H9 (cell line): ENCODE measurements at regions not wholly inside any gene's neighbourhood (a gene's known extent, or its start where the extent isn't known, plus 50 kb on each side); places are given as distances from the start of the nearest gene placed in this dataset.

Experiments used
- DNase-seq: peaks from one replicate; pipeline ENCODE4 v3.0.0-alpha.2; 2017
- H2AFZ ChIP-seq: one replicate; pipeline ENCODE4 v1.6.1; 2013; ENCODE audit warnings: mild to moderate bottlenecking, low read length, control low read depth, moderate library complexity
- H2AK5ac ChIP-seq: 2 replicates; pipeline ENCODE4 v1.6.1; 2013; ENCODE audit warnings: low read length, control low read depth, mixed read lengths; ENCODE audit not compliant: insufficient read length
- H2BK120ac ChIP-seq: one replicate; pipeline ENCODE4 v1.6.1; 2013; ENCODE audit warnings: low read depth, mild to moderate bottlenecking, low read length, control low read depth, inconsistent platforms; ENCODE audit not compliant: poor library complexity, severe bottlenecking
- H2BK12ac ChIP-seq: 2 replicates; pipeline ENCODE4 v1.6.1; 2013; ENCODE audit warnings: low read length, control low read depth, mixed read lengths, low read depth; ENCODE audit not compliant: insufficient read length
- H2BK15ac ChIP-seq: 2 replicates; pipeline ENCODE4 v1.6.1; 2013; ENCODE audit warnings: low read depth, low read length, control low read depth
- H2BK20ac ChIP-seq: one replicate; pipeline ENCODE4 v1.6.1; 2013; ENCODE audit warnings: low read depth, mild to moderate bottlenecking, low read length, control low read depth, inconsistent platforms; ENCODE audit not compliant: poor library complexity, severe bottlenecking
- H2BK5ac ChIP-seq: 2 replicates; pipeline ENCODE4 v1.6.1; 2013; ENCODE audit warnings: low read length, control low read depth, mixed read lengths; ENCODE audit not compliant: insufficient read length
- H3K14ac ChIP-seq: 2 replicates; pipeline ENCODE4 v1.6.1; 2013; ENCODE audit warnings: low read length, control low read depth; ENCODE audit not compliant: insufficient read depth
- H3K18ac ChIP-seq: 2 replicates; pipeline ENCODE4 v1.6.1; 2013; ENCODE audit warnings: low read depth, mild to moderate bottlenecking, mixed read lengths, low read length, control low read depth; ENCODE audit not compliant: insufficient read length
- H3K23ac ChIP-seq: 2 replicates; pipeline ENCODE4 v1.6.1; 2013; ENCODE audit warnings: low read length, control low read depth, mixed read lengths, low read depth; ENCODE audit not compliant: insufficient read length
- H3K23me2 ChIP-seq: 2 replicates; pipeline ENCODE4 v1.6.1; 2013; ENCODE audit warnings: low read depth, mild to moderate bottlenecking, mixed read lengths, low read length, control low read depth; ENCODE audit not compliant: insufficient read length, poor library complexity, severe bottlenecking
- H3K27ac ChIP-seq: 2 replicates; pipeline ENCODE4 v1.5.1; 2013; ENCODE audit warnings: low read length, control low read depth, mixed read lengths, low read depth; ENCODE audit not compliant: insufficient read length
- H3K27me3 ChIP-seq: 2 replicates; pipeline ENCODE4 v1.6.1; 2013; ENCODE audit warnings: low read length, control low read depth, inconsistent platforms; ENCODE audit not compliant: insufficient read depth
- H3K4ac ChIP-seq: 2 replicates; pipeline ENCODE4 v1.6.1; 2013; ENCODE audit warnings: low read depth, mild to moderate bottlenecking, control low read depth, inconsistent platforms, low read length, moderate library complexity
- H3K4me1 ChIP-seq: 2 replicates; pipeline ENCODE4 v1.6.1; 2013; ENCODE audit warnings: low read length, control low read depth, inconsistent platforms; ENCODE audit not compliant: insufficient read depth
- H3K4me2 ChIP-seq: 2 replicates; pipeline ENCODE4 v1.6.1; 2013; ENCODE audit warnings: low read length, control low read depth, mixed read lengths; ENCODE audit not compliant: insufficient read length, insufficient read depth
- H3K56ac ChIP-seq: 2 replicates; pipeline ENCODE4 v1.6.1; 2013; ENCODE audit warnings: low read depth, mild to moderate bottlenecking, mixed read lengths, low read length, control low read depth; ENCODE audit not compliant: insufficient read length
- H3K79me1 ChIP-seq: 2 replicates; pipeline ENCODE4 v1.6.1; 2013; ENCODE audit warnings: low read depth, mild to moderate bottlenecking, moderate library complexity, low read length, control low read depth, inconsistent platforms; ENCODE audit not compliant: insufficient read depth, poor library complexity, severe bottlenecking
- H3K79me2 ChIP-seq: 2 replicates; pipeline ENCODE4 v1.6.1; 2013; ENCODE audit warnings: low read length, control low read depth, inconsistent platforms; ENCODE audit not compliant: insufficient read depth
- H3K9ac ChIP-seq: 2 replicates; pipeline ENCODE4 v1.6.1; 2013; ENCODE audit warnings: low read length, control low read depth, mixed read lengths; ENCODE audit not compliant: insufficient read length; ENCODE audit errors: extremely low read depth
- H3K9me3 ChIP-seq: one replicate; pipeline ENCODE4 v1.6.1; 2013; ENCODE audit warnings: low read depth, low read length, inconsistent platforms; ENCODE audit not compliant: control insufficient read depth
- H3T11ph ChIP-seq: one replicate; pipeline ENCODE4 v1.6.1; 2013; ENCODE audit warnings: mild to moderate bottlenecking, low read length, control low read depth, inconsistent platforms
- H4K20me1 ChIP-seq: one replicate; pipeline ENCODE4 v1.6.1; 2013; ENCODE audit not compliant: control insufficient read depth, insufficient read length, insufficient read depth
- H4K5ac ChIP-seq: 2 replicates; pipeline ENCODE4 v1.6.1; 2013; ENCODE audit warnings: low read depth, mild to moderate bottlenecking, mixed read lengths, low read length, control low read depth; ENCODE audit not compliant: insufficient read length
- H4K8ac ChIP-seq: replicated peaks from 2 replicates; pipeline ENCODE4 v1.6.1; 2013; ENCODE audit warnings: low read length, control low read depth, mixed read lengths, low read depth; ENCODE audit not compliant: insufficient read length
- H4K91ac ChIP-seq: 2 replicates; pipeline ENCODE4 v1.6.1; 2013; ENCODE audit warnings: low read depth, mild to moderate bottlenecking, moderate library complexity, mixed read lengths, low read length, control low read depth; ENCODE audit not compliant: insufficient read length
- H3K27ac Mint-ChIP-seq, 3 experiments: 2 replicates in 2 of 3; 3 replicates in 1 of 3; pipeline ENCODE4 v1.8.0; 2020 to 2021; ENCODE audit warnings: mixed read lengths in 3 of 3, mild to moderate bottlenecking in 1 of 3, moderate library complexity in 1 of 3
- H3K27me3 Mint-ChIP-seq: 2 replicates; pipeline ENCODE4 v1.8.0; 2021; ENCODE audit warnings: low read depth, mild to moderate bottlenecking, moderate library complexity, mixed read lengths
- H3K36me3 Mint-ChIP-seq, 3 experiments: 2 replicates in 2 of 3; 3 replicates in 1 of 3; pipeline ENCODE4 v1.8.0; 2020 to 2021; ENCODE audit warnings: low read depth in 3 of 3, mixed read lengths in 3 of 3; ENCODE audit not compliant: insufficient read depth in 1 of 3
- H3K4me1 Mint-ChIP-seq, 2 experiments: 2 replicates each; pipeline ENCODE4 v1.8.0; 2020; ENCODE audit warnings: mixed read lengths in 2 of 2
- H3K4me3 Mint-ChIP-seq, 2 experiments: 2 replicates in 1 of 2; 3 replicates in 1 of 2; pipeline ENCODE4 v1.8.0; 2020 to 2021; ENCODE audit warnings: mild to moderate bottlenecking in 2 of 2, mixed read lengths in 2 of 2, moderate library complexity in 1 of 2
- H3K9me3 Mint-ChIP-seq, 2 experiments: 2 replicates in 1 of 2; 3 replicates in 1 of 2; pipeline ENCODE4 v1.8.0; 2020; ENCODE audit warnings: mild to moderate bottlenecking in 2 of 2, mixed read lengths in 2 of 2, moderate library complexity in 1 of 2
- CTCF ChIP-seq: fragments of 200-600 bp; sonication (generic); conservative IDR thresholded peaks from 3 replicates; pipeline ENCODE4 v1.8.0; 2021; ENCODE audit warnings: antibody characterized with exemption, mild to moderate bottlenecking
- WGBS: extraction: QIAGEN DNeasy Blood & Tissue Kit; methylation state at CpG from one replicate; pipeline ENCODE4 v1.1.7; 2013; ENCODE audit warnings: missing lambda C conversion rate, low lambda C conversion rate, mixed read lengths; ENCODE audit not compliant: insufficient read length; ENCODE audit errors: extremely low coverage; 5-methylcytosine and 5-hydroxymethylcytosine counted together

GRCh38 chr5:61796773-61797172 lies 464.7 kb downstream of the ZSWIM6 start:
- Histone ChIP-seq H3K4me2 (no peak overlapping the region), H2AFZ (no peak overlapping the region), H4K91ac (no peak overlapping the region), H3K18ac (no peak overlapping the region), H3K56ac (no peak overlapping the region), H3K4me1 (no peaks in the 10 kb centered on the region), H4K8ac (no peak overlapping the region), H3K23ac (no peak overlapping the region), H2BK120ac (no peak overlapping the region), H2BK15ac (no peak overlapping the region), H2AK5ac (no peak overlapping the region), H3K27ac (no peak overlapping the region), H2BK5ac (no peak overlapping the region), H3K27me3 (no peaks in the 10 kb centered on the region), H2BK12ac (no peak overlapping the region), H3K79me1 (no peaks in the 10 kb centered on the region), H3K14ac (no peak overlapping the region), H4K5ac (no peak overlapping the region), H3K23me2 (no peaks in the 10 kb centered on the region), H3K9ac (no peak overlapping the region), H3T11ph (no peak overlapping the region), H3K9me3 (no peaks in the 10 kb centered on the region), H3K79me2 (no peaks in the 10 kb centered on the region), H4K20me1 (no peaks in the 10 kb centered on the region), H2BK20ac (no peak overlapping the region), H3K4ac (no peak overlapping the region)
- Mint-ChIP-seq H3K4me3 (no peak overlapping the region), H3K27ac (no peak overlapping the region), H3K4me1 (no peaks in the 10 kb centered on the region), H3K9me3 (no peaks in the 10 kb centered on the region), H3K27me3 (peaks cover 2% of the 10 kb centered on the region; the same call in 1 of the 2 replicates), H3K36me3 (no peaks in the 10 kb centered on the region)
- no peak for DNase-seq
- TF ChIP-seq CTCF = no peak
- WGBS = no CpG with 5 or more reads among the region's 4 CpGs
